ENCODE measurements at regions not wholly inside any gene's neighbourhood (a gene's known extent, or its start where the extent isn't known, plus 50 kb on each side); places are given as distances from the start of the nearest gene placed in this dataset.

DNA sequence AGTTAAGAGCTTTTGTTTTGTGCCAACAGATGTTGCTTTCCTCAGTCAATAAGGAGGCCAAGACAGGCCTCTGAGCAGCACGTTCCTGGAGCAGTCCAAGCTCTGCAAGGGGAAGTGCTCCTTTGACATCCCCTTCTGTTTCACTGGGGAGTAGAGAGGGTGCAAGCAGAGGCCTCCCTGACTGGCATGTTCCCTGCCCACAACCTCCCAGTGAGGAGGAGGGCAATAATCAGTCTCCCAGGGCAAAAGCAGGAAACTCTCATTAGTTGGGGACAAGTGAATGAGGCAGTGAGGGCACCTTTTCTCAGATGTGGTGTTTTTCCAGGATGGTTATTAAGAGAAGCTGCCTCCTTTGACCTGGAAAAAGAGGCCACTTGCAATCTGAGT lies 79.5 kb upstream of the ZBED5 start:
- H3K4me1 ChIP-seq = no peaks in the 10 kb centered on the region
- no peaks in the 10 kb centered on the region for H3K36me3 ChIP-seq
- H3K9me3 ChIP-seq = no peaks in the 10 kb centered on the region
- intact Hi-C loops (cut with DNase I; ENCODE audit: low total_unique reads) = loop anchor here (10.0 kb wide), 1 partner anchor 77 kb away; no protein-coding TSS in a partner anchor
- DNase-seq (ENCODE audit: low spot score in 2 of 2) = no peak
- H3K27me3 ChIP-seq = no peaks in the 10 kb centered on the region
- H3K4me3 ChIP-seq = no peak overlapping the region
- H3K27ac ChIP-seq = no peak overlapping the region
- TF ChIP-seq POLR2AphosphoS5 (IDR thresholded peaks at IDR 0.05) = no peak
- no peak for TF ChIP-seq POLR2A (IDR thresholded peaks at IDR 0.05)
- TF ChIP-seq, protein P1, sequence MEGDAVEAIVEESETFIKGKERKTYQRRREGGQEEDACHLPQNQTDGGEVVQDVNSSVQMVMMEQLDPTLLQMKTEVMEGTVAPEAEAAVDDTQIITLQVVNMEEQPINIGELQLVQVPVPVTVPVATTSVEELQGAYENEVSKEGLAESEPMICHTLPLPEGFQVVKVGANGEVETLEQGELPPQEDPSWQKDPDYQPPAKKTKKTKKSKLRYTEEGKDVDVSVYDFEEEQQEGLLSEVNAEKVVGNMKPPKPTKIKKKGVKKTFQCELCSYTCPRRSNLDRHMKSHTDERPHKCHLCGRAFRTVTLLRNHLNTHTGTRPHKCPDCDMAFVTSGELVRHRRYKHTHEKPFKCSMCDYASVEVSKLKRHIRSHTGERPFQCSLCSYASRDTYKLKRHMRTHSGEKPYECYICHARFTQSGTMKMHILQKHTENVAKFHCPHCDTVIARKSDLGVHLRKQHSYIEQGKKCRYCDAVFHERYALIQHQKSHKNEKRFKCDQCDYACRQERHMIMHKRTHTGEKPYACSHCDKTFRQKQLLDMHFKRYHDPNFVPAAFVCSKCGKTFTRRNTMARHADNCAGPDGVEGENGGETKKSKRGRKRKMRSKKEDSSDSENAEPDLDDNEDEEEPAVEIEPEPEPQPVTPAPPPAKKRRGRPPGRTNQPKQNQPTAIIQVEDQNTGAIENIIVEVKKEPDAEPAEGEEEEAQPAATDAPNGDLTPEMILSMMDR (IDR thresholded peaks at IDR 0.05) = no peak

DNA sequence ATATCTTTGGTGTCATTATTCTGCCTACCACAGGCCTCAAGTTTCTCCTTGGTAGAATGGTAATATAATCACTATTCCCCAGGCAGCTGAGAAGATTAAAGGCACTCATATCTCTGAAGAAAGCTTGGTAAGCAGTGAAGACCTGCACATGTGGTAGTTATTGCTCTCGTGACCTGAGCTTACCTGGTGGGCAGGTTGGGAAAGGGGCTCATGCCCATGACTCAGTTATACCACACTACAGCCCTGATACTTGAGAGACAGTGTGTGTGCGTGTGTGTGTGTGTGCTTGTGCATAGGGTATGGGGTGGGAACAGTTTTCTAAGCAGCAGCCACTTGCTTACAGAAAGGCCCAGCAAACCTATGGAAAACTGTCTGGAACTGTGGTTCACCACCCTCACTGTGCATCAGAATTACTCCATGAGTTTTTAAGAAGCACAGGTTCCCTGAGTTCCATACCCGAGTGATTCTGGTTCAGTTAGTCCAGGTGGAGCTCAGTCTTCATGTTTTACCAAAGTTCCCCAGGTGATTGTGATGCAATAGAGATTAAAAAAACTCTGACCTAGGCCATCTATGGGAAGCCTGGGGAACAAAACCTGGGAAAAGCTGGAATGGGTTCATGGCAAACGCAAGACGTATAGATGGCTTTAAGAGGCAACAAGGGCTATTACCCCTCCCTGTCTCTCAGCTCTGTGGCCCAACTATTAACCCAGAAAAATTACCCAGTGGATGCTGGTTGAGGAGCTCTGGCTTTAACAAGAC lies 79.0 kb upstream of the ZBED5 start:
- H3K36me3 ChIP-seq = no peaks in the 10 kb centered on the region
- no peaks in the 10 kb centered on the region for H3K27me3 ChIP-seq
- no peaks in the 10 kb centered on the region for H3K9me3 ChIP-seq
- H3K27ac ChIP-seq = no peak overlapping the region
- intact Hi-C loops (cut with DNase I; ENCODE audit: low total_unique reads) = loop anchor here (10.0 kb wide), 1 partner anchor 78 kb away; no protein-coding TSS in a partner anchor
- TF ChIP-seq POLR2AphosphoS5 (IDR thresholded peaks at IDR 0.05) (no peak), POLR2A (IDR thresholded peaks at IDR 0.05) (no peak)
- TF ChIP-seq, protein P1 (IDR thresholded peaks at IDR 0.05) = no peak
- H3K4me3 ChIP-seq = no peak overlapping the region
- H3K4me1 ChIP-seq = no peaks in the 10 kb centered on the region
- DNase-seq (ENCODE audit: low spot score in 2 of 2) = no peak

DNA sequence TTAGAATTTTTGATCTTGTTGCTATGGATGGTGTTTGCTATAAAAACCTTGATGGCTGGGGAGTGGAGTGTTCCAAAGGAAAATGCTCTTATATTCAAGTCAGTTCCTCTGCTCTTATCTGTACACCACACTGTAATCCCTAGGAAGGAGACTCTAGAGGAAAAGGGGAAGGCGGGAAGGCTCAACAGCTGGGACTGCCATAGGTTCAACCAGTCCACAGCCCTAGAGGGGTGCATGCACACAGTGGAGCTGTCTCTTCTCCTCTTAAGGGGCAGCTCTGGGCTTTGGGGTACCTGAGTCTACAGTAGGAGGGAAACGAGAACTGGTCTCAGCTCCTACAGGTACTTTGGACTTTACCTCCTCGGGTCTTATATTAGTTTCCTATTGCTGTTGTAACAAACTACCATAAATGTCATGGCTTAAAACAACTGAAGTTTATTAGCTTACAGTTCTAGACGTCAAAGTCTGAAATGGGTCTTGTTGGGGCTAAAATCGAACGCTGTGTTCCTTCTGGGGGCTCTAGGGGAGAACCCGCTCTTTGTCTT lies 77.2 kb upstream of the ZBED5 start:
- no peak overlapping the region for H3K27ac ChIP-seq
- no peaks in the 10 kb centered on the region for H3K36me3 ChIP-seq
- no peak for TF ChIP-seq POLR2AphosphoS5 (IDR thresholded peaks at IDR 0.05)
- TF ChIP-seq, protein P1 (IDR thresholded peaks at IDR 0.05) = no peak
- TF ChIP-seq POLR2A (IDR thresholded peaks at IDR 0.05) = no peak
- H3K9me3 ChIP-seq = no peaks in the 10 kb centered on the region
- H3K27me3 ChIP-seq = no peaks in the 10 kb centered on the region
- no peak for DNase-seq (ENCODE audit: low spot score in 2 of 2)
- no peaks in the 10 kb centered on the region for H3K4me1 ChIP-seq
- intact Hi-C loops (cut with DNase I; ENCODE audit: low total_unique reads) = loop anchor here (10.0 kb wide), 1 partner anchor 80 kb away; no protein-coding TSS in a partner anchor
- H3K4me3 ChIP-seq = no peak overlapping the region

DNA sequence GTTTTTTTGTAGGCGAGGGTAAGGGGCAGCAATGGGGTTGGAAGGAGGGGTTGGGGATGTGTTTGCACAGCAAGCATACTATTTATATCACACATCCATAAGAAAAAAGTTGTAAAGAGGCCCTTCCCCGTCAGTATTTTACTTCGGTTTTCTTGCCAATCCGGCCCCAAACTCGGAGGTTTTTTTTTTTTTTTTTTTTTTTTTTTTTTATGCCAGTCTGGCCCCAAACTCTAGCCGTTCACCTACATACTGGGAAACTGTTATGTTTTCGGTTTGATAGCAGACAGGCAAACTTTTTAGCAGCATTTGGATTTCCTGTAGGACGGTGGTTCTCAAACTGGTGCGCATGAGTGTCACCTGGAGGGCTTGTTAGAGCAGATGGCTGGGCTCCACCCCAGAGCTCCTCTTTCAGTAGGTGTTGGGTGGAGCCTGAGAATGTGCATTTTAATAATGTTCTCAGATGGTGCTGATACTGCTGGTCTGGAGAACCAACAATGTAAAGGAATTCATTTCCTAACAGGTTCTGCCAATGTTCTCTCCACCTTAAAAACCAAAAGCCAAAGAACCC lies 76.5 kb upstream of the ZBED5 start:
- no peak for DNase-seq (ENCODE audit: low spot score in 2 of 2)
- Histone ChIP-seq H3K4me1 (no peaks in the 10 kb centered on the region), H3K36me3 (no peaks in the 10 kb centered on the region), H3K27ac (peak overlapping the region; percentile 81 to 82), H3K9me3 (no peaks in the 10 kb centered on the region), H3K4me3 (peak overlapping the region; percentile 32 to 66 (median 50)), H3K27me3 (no peaks in the 10 kb centered on the region)
- intact Hi-C loops (cut with DNase I; ENCODE audit: low total_unique reads) = loop anchor here (10.0 kb wide), 1 partner anchor 80 kb away; no protein-coding TSS in a partner anchor
- TF ChIP-seq POLR2A (IDR thresholded peaks at IDR 0.05) = no peak
- TF ChIP-seq, protein P1 (IDR thresholded peaks at IDR 0.05) = no peak
- no peak for TF ChIP-seq POLR2AphosphoS5 (IDR thresholded peaks at IDR 0.05)
